Inferior parietal cortex (tissue), 1 donor: ENCODE measurements at regions not wholly inside any gene's neighbourhood (a gene's known extent, or its start where the extent isn't known, plus 50 kb on each side); places are given as distances from the start of the nearest gene placed in this dataset.
A peak's percentile ranks its signal among the peaks of the same experiment; 100 is the strongest.
"Not testable (repeated sequence)": the region's sequence is repeated elsewhere in the genome, so short reads cannot be mapped to it uniquely, and the experiment has no call there.

Source experiments
- DNase-seq: peaks from one replicate; pipeline ENCODE4 v3.0.0-alpha.2; 2016; ENCODE audit errors: extremely low spot score

- no peak for DNase-seq
Measured at GRCh38 chr1:95893921-95894320, 659.9 kb downstream of the RWDD3 start.

GRCh38 chr1:95903060-95903459 lies 669.0 kb downstream of the RWDD3 start:
- DNase-seq: no peak

- no peak for DNase-seq
Measured at GRCh38 chr1:95905818-95906395, 671.9 kb downstream of the RWDD3 start.

GRCh38 chr1:95911739-95912138 lies 677.7 kb downstream of the RWDD3 start:
- not testable (repeated sequence) for DNase-seq

GRCh38 chr1:95916616-95917015 lies 682.6 kb downstream of the RWDD3 start:
- DNase-seq: no peak

- no peak for DNase-seq
Measured at GRCh38 chr1:95924684-95925083, 690.7 kb downstream of the RWDD3 start.

- no peak for DNase-seq
Measured at GRCh38 chr1:95926331-95926730, 692.3 kb downstream of the RWDD3 start.

GRCh38 chr1:95927061-95927460 lies 693.1 kb downstream of the RWDD3 start:
- DNase-seq: no peak

- no peak for DNase-seq
Measured at GRCh38 chr1:95935719-95936118, 701.7 kb downstream of the RWDD3 start.

GRCh38 chr1:95941121-95941798 lies 707.2 kb downstream of the RWDD3 start:
- no peak for DNase-seq

GRCh38 chr1:95948023-95948422 lies 714.0 kb downstream of the RWDD3 start:
- no peak for DNase-seq

- DNase-seq: no peak
Measured at GRCh38 chr1:95951371-95952102, 717.5 kb downstream of the RWDD3 start.

GRCh38 chr1:95953015-95953414 lies 719.0 kb downstream of the RWDD3 start:
- DNase-seq: peak; percentile 55

GRCh38 chr1:95954585-95954984 lies 720.6 kb downstream of the RWDD3 start:
- DNase-seq: no peak

- no peak for DNase-seq
Measured at GRCh38 chr1:95956215-95956614, 722.2 kb downstream of the RWDD3 start.

GRCh38 chr1:95957748-95958147 lies 723.7 kb downstream of the RWDD3 start:
- no peak for DNase-seq

- no peak for DNase-seq
Measured at GRCh38 chr1:95966866-95967265, 732.9 kb downstream of the RWDD3 start.

GRCh38 chr1:95974586-95974985 lies 740.6 kb downstream of the RWDD3 start:
- no peak for DNase-seq

- no peak for DNase-seq
Measured at GRCh38 chr1:95982711-95983110, 738.9 kb upstream of the PTBP2 start.

GRCh38 chr1:95983831-95984230 lies 737.8 kb upstream of the PTBP2 start:
- no peak for DNase-seq

- no peak for DNase-seq
Measured at GRCh38 chr1:95984798-95985374, 736.7 kb upstream of the PTBP2 start.

GRCh38 chr1:95990033-95990432 lies 731.6 kb upstream of the PTBP2 start:
- no peak for DNase-seq
